OCI-LY1 (cell line): ENCODE measurements at regions not wholly inside any gene's neighbourhood (a gene's known extent, or its start where the extent isn't known, plus 50 kb on each side); places are given as distances from the start of the nearest gene placed in this dataset.

ENCODE experiments used
- CTCF ChIP-seq: fragments of 200-600 bp; sonication (generic), shearing (Covaris generic); IDR thresholded peaks from 2 replicates; pipeline ENCODE4 v1.5.1; 2017; ENCODE audit warnings: mild to moderate bottlenecking, antibody characterized with exemption, low read length, moderate library complexity, mixed read lengths
- EZH2 ChIP-seq: fragments of 200-600 bp; sonication (generic), shearing (Covaris generic); IDR thresholded peaks from 2 replicates; pipeline ENCODE4 v1.8.0; 2017; ENCODE audit warnings: borderline replicate concordance, mixed run types, mild to moderate bottlenecking, antibody characterized with exemption, low read length, moderate library complexity, mixed read lengths

DNA sequence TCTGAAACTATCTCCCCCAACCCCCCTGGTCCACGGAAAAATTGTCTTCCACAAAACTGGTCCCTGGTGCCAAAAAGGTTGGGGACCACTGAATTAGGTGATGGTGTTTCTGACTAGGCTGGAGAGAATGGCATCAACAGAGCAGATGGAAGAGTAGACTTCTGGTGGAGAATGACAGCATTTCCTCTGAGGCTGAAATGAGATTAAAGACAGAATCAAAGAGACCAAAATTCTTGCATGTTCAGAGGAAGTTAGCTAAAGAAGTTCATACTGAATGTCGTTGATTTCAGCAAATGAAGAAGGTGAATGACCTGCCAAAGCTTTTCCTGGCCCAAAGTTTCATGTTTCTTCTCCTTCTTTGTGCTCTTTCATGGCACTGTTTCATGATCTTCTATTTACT, 188.2 kb upstream of the RUNX1 start:
- no peak for TF ChIP-seq CTCF
- TF ChIP-seq EZH2, result no peak
